Glomerular visceral epithelial cell (primary cell): ENCODE measurements at regions not wholly inside any gene's neighbourhood (a gene's known extent, or its start where the extent isn't known, plus 50 kb on each side); places are given as distances from the start of the nearest gene placed in this dataset.

Source experiments
- DNase-seq: peaks from one replicate; pipeline ENCODE4 v3.0.0-alpha.2; 2016; ENCODE audit errors: extremely low spot score

- no peak for DNase-seq
Measured at GRCh38 chr1:98068016-98068415, 147.2 kb upstream of the DPYD start.

- no peak for DNase-seq
Measured at GRCh38 chr1:98066911-98067310, 146.1 kb upstream of the DPYD start.

GRCh38 chr1:98059620-98060019, 138.8 kb upstream of the DPYD start:
- DNase-seq = peak; percentile 45

GRCh38 chr1:98058676-98059075, 137.8 kb upstream of the DPYD start:
- DNase-seq = peak; percentile 50

- DNase-seq = no peak
Measured at GRCh38 chr1:98057236-98057910, 136.5 kb upstream of the DPYD start.

GRCh38 chr1:98056781-98057180, 135.9 kb upstream of the DPYD start:
- no peak for DNase-seq

- DNase-seq = no peak
Measured at GRCh38 chr1:98055457-98055856, 134.6 kb upstream of the DPYD start.

- peak; percentile 21 for DNase-seq
Measured at GRCh38 chr1:98054786-98055185, 134.0 kb upstream of the DPYD start.

- DNase-seq = no peak
Measured at GRCh38 chr1:98054367-98054701, 133.5 kb upstream of the DPYD start.

GRCh38 chr1:98053471-98054366, 132.9 kb upstream of the DPYD start:
- DNase-seq = peak; percentile 87

GRCh38 chr1:98051065-98051675, 130.3 kb upstream of the DPYD start:
- DNase-seq = peak; percentile 76

GRCh38 chr1:98049370-98050135, 128.7 kb upstream of the DPYD start:
- DNase-seq = no peak

- no peak for DNase-seq
Measured at GRCh38 chr1:98048751-98049325, 128.0 kb upstream of the DPYD start.

GRCh38 chr1:98048244-98048643, 127.4 kb upstream of the DPYD start:
- DNase-seq = peak; percentile 78

GRCh38 chr1:98047171-98047570, 126.3 kb upstream of the DPYD start:
- no peak for DNase-seq

GRCh38 chr1:98045767-98046641, 125.2 kb upstream of the DPYD start:
- peak; percentile 65 for DNase-seq

GRCh38 chr1:98045211-98045766, 124.5 kb upstream of the DPYD start:
- DNase-seq = peak; percentile 60

GRCh38 chr1:98044766-98045165, 123.9 kb upstream of the DPYD start:
- no peak for DNase-seq

- DNase-seq = no peak
Measured at GRCh38 chr1:98044071-98044697, 123.3 kb upstream of the DPYD start.

- DNase-seq = no peak
Measured at GRCh38 chr1:98035602-98036002, 114.8 kb upstream of the DPYD start.
